Activated CD8-positive, alpha-beta T cell treated with anti-CD3 and anti-CD28 coated beads, Interleukin-2, amount 10 ng/mL, durations not matched to agents 7 days and 5 days (primary cell): ENCODE measurements at regions not wholly inside any gene's neighbourhood (a gene's known extent, or its start where the extent isn't known, plus 50 kb on each side); places are given as distances from the start of the nearest gene placed in this dataset.

Source experiments
- ATAC-seq: fragments of 150-1000 bp; cut with Tn5 transposase; one replicate; pipeline ENCODE4 v1.10.0; 2021; ENCODE audit warnings: moderate library complexity
- CTCF ChIA-PET: fragments of 350-600 bp; sonication (Branson Sonifier 250); formaldehyde crosslinking; loops from one replicate; lab custom pipeline; 2021; ENCODE audit warnings: antibody characterized with exemption; lab: Charles Lee
- POLR2A ChIA-PET: fragments of 350-600 bp; sonication (Branson Sonifier 250); formaldehyde crosslinking; loops from one replicate; lab custom pipeline; 2021; ENCODE audit warnings: antibody characterized with exemption; lab: Charles Lee
- DNase-seq: peaks from one replicate; pipeline ENCODE4 v3.0.0-alpha.2; 2020
- H3K27ac Mint-ChIP-seq: one replicate; pipeline ENCODE4 v1.8.0; 2021; ENCODE audit warnings: mild to moderate bottlenecking, mixed read lengths
- H3K27me3 Mint-ChIP-seq: one replicate; pipeline ENCODE4 v1.8.0; 2021; ENCODE audit warnings: low read depth, mixed read lengths
- H3K36me3 Mint-ChIP-seq: one replicate; pipeline ENCODE4 v1.8.0; 2021; ENCODE audit warnings: low read depth, mixed read lengths
- H3K4me1 Mint-ChIP-seq: one replicate; pipeline ENCODE4 v1.8.0; 2021; ENCODE audit warnings: low read depth, mixed read lengths
- H3K4me3 Mint-ChIP-seq: one replicate; pipeline ENCODE4 v1.8.0; 2021; ENCODE audit warnings: mild to moderate bottlenecking, mixed read lengths
- H3K9me3 Mint-ChIP-seq: one replicate; pipeline ENCODE4 v1.8.0; 2022; ENCODE audit warnings: mixed read lengths; ENCODE audit not compliant: insufficient read depth

DNA sequence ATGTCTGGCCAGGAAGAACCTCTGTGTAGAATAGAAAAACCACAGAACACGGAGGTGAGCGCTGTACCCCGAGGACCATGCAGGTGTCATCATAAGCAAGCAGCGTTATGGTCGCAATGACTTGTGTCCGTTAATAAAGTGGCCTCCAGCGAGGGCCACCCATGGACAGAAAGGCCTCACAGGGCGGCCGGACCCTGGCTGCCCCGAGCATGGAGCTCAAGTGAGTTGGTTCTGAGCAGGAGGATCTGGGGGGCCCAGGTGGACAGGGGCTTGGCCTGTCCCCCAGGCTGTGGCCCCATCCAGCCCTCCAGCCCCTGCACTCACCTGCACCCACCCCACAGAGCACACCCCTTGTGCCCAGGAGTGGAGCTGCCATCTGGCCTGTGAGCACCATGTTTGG, 133.8 kb downstream of the BRD1 start:
- DNase-seq = no peak
- peaks cover 3% of the 10 kb centered on the region for H3K9me3 Mint-ChIP-seq
- no peaks in the 10 kb centered on the region for H3K4me1 Mint-ChIP-seq
- POLR2A ChIA-PET = no interaction called here
- CTCF ChIA-PET = no interaction called here
- no peak overlapping the region for H3K27ac Mint-ChIP-seq
- ATAC-seq = no peak
- peaks cover 2% of the 10 kb centered on the region for H3K27me3 Mint-ChIP-seq
- no peaks in the 10 kb centered on the region for H3K36me3 Mint-ChIP-seq
- H3K4me3 Mint-ChIP-seq = no peak overlapping the region

DNA sequence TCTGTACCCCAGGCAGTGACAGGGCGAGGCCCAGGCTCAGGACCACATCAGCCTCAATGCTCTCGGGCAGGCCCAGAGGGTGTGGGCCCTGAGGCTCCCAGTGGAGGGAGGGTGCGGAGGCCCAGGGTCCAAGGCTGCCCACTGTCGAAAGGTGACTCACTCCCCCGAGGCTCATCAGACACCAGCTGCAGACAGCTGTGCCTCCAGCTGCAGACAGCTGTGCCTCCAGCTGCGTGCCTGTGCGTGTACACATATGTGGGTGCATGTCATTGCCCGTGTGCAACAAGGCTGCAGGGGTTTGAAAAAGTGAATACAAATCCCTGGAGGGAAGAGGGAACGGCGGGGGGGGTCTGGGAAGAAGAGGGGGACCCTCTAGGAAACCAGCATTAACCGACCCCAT, 134.3 kb downstream of the BRD1 start:
- no peaks in the 10 kb centered on the region for H3K4me1 Mint-ChIP-seq
- ATAC-seq (no peak), DNase-seq (no peak)
- ChIA-PET POLR2A (no interaction called here), CTCF (no interaction called here)
- H3K4me3 Mint-ChIP-seq = no peak overlapping the region
- peaks cover 3% of the 10 kb centered on the region for H3K9me3 Mint-ChIP-seq
- H3K27ac Mint-ChIP-seq = no peak overlapping the region
- H3K36me3 Mint-ChIP-seq = no peaks in the 10 kb centered on the region
- H3K27me3 Mint-ChIP-seq = peaks cover 2% of the 10 kb centered on the region

DNA sequence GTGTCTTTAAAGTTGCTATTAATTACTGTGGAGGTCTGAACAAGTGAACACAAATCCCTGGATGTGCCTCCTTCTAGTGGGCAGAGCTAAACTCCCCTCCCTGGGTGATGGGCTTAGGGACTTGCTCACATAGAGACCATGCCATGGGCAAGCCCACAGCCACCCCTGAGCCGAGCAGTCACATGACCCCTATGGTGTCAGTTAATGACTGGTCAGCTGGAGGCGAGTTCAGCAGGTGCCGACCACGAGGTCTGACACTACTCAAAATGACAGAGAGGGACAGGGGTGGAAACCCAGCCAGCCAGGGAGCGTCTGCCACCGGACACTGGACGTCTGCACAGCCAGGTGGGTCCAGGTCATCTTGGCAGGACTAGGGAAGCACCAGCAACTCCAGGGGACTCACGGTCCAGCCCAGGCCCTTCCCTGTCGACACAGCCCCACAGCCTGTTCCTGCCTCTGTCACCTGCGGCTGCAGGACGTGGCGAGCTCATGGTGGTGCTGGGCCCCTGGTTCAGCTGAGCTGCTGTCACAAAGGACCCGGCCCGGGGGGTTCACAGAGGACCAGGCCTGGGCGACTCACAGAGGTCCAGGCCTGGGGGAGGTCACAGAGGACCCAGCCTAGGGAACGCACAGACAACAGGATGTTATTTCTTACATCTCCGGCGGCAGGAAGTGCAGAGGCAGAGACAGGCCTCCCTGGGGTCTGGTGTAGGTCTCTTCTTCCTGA, 135.0 kb downstream of the BRD1 start:
- no peaks in the 10 kb centered on the region for H3K36me3 Mint-ChIP-seq
- peaks cover 3% of the 10 kb centered on the region for H3K9me3 Mint-ChIP-seq
- H3K27me3 Mint-ChIP-seq = peaks cover 2% of the 10 kb centered on the region
- no peak for ATAC-seq
- H3K27ac Mint-ChIP-seq = no peak overlapping the region
- ChIA-PET CTCF (no interaction called here), POLR2A (interaction anchor here (0.6 kb wide), 1 partner anchor 622 kb away, joined by 3 read pairs; no protein-coding TSS in a partner anchor)
- H3K4me1 Mint-ChIP-seq = no peaks in the 10 kb centered on the region
- no peak for DNase-seq
- no peak overlapping the region for H3K4me3 Mint-ChIP-seq

DNA sequence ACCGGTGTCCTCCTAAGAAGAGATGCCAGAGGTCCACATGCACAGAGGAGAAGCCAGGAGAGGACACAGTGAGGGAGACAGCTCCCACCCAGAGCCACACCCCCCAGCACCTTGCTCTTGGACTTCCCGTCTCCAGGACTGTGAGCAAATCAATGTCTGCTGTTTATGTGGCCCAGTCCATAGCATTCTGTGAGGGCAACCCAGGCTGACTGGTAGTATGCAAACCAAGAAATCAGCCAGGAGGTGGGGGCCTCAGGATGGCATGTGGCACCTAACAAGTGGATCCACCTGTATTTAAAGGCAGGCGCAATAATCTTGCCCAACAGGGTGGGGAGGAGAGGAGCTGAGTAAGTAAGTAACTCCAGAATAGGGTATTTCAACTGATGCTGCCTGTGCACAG, 136.4 kb downstream of the BRD1 start:
- no peak for ATAC-seq
- POLR2A ChIA-PET = no interaction called here

DNA sequence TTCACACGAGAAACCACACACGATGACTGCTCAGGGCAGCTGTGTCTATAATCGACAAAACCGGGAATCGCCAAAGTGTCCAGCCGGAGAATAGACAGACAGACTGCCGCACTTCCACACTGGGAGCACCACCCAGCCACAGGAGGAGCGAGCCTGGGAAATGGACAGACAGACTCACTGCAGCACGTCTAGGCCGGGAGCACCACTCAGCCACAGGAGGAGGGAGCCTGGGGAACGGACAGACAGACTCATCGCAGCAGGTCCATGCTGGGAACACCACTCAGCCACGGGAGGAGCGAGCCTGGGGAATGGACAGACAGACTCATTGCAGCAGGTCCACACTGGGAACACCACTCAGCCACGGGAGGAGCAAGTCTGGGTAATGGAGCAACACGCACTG, 137.2 kb downstream of the BRD1 start:
- Mint-ChIP-seq H3K36me3 (no peaks in the 10 kb centered on the region), H3K4me3 (no peak overlapping the region), H3K9me3 (no peaks in the 10 kb centered on the region), H3K27me3 (no peaks in the 10 kb centered on the region), H3K27ac (no peak overlapping the region), H3K4me1 (no peaks in the 10 kb centered on the region)
- CTCF ChIA-PET = no interaction called here
- POLR2A ChIA-PET = no interaction called here
- no peak for ATAC-seq
- no peak for DNase-seq

More for the DNA sequence above, 136.4 kb downstream of the BRD1 start:
- DNase-seq = no peak
- Mint-ChIP-seq H3K4me3 (no peak overlapping the region), H3K36me3 (no peaks in the 10 kb centered on the region), H3K9me3 (no peaks in the 10 kb centered on the region), H3K27me3 (no peaks in the 10 kb centered on the region), H3K27ac (no peak overlapping the region), H3K4me1 (no peaks in the 10 kb centered on the region)
- CTCF ChIA-PET = interaction anchor here (1.0 kb wide), 1 partner anchor 11 kb away, joined by 3 read pairs; no protein-coding TSS in a partner anchor

DNA sequence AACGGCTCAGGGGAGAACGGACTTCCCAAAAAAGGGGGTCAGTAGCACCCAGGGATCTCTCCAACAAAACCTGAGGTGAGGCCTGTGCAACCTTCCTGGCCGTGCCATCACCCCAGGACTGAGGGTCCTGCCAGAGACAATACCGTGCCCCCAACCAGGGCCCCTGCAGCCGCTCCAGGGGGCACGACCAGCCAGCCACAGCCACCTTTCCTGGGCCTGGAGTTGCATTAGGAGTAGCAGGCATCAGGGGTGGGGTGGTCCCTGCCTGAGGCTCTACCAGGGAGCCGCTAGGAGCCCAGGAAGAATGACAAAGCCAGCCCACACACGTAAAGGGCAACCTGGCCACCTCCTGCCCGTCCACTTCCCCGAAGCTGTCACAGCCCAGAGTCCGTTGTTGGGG, 137.8 kb downstream of the BRD1 start:
- DNase-seq (no peak), ATAC-seq (no peak)
- H3K36me3 Mint-ChIP-seq = no peaks in the 10 kb centered on the region
- H3K27me3 Mint-ChIP-seq = no peaks in the 10 kb centered on the region
- H3K4me1 Mint-ChIP-seq = no peaks in the 10 kb centered on the region
- no peak overlapping the region for H3K27ac Mint-ChIP-seq
- no peaks in the 10 kb centered on the region for H3K9me3 Mint-ChIP-seq
- POLR2A ChIA-PET = no interaction called here
- no peak overlapping the region for H3K4me3 Mint-ChIP-seq
- CTCF ChIA-PET = no interaction called here

DNA sequence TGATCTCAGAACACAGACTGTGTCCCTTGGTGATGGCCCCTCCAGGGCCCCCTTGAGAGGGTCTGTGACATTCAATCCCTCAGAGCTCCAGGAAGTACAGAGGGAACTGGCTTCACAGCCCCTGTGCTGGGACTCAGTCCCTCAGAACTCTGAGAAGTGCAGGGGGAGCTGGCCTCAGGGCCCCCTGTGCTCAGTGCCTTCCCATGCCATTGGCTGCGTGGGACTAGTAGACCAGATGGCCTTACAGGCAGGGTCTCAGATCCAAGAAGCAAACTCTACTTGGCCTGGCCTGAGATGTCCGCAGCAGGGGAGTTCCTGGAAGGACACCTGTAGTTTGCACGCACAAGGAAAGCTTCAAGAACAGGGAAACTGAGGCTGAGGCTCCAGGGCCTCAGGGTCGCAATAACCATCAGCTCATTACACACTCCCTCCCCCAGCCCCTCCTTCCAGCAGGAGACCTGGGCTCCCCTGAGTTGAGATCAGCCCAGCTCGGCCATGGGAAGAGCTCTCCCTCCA, 138.4 kb downstream of the BRD1 start:
- H3K27ac Mint-ChIP-seq = no peak overlapping the region
- H3K4me1 Mint-ChIP-seq = no peaks in the 10 kb centered on the region
- no peaks in the 10 kb centered on the region for H3K9me3 Mint-ChIP-seq
- POLR2A ChIA-PET = no interaction called here
- H3K4me3 Mint-ChIP-seq = no peak overlapping the region
- CTCF ChIA-PET = no interaction called here
- no peaks in the 10 kb centered on the region for H3K36me3 Mint-ChIP-seq
- ATAC-seq (no peak), DNase-seq (no peak)
- H3K27me3 Mint-ChIP-seq = no peaks in the 10 kb centered on the region

DNA sequence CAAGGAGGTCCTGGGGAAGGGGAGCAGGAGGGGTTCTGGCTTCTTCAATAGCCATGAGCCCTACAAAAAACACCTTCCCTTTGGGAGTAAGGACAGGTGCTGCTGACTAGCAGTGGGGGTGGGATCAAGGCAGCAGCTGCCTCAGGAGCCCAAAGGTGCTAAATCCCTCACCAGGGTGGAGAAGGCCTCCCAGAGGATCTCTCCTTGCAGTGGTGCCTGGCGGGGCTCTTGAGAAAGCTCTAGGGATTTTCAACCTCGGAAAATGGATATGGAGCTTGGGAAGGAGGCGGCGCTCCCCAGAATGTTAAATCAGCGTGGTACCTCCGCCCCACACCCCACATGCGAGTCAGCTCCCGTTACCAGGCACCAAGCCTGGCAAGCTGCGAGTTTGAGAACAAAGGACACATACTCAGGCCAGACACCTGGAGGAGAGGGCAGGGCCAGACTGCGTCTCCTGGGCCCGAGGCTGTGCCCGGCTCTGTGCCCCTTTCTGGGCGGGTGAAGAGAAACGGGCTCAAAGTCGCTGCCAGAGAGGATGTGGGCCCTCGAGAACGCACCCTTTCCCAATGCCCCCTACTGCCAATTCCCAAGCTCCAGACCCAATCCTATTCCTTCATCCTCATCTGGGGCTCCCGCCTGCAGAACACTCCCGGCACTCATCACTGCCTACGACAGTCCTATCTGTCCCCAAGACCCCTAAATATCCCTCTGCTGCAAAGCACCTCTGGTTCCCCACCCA, 139.0 kb downstream of the BRD1 start:
- ChIA-PET CTCF (no interaction called here), POLR2A (no interaction called here)
- DNase-seq = no peak
- ATAC-seq = no peak
- Mint-ChIP-seq H3K4me3 (no peak overlapping the region), H3K9me3 (no peaks in the 10 kb centered on the region), H3K36me3 (no peaks in the 10 kb centered on the region), H3K27ac (no peak overlapping the region), H3K4me1 (no peaks in the 10 kb centered on the region), H3K27me3 (no peaks in the 10 kb centered on the region)

DNA sequence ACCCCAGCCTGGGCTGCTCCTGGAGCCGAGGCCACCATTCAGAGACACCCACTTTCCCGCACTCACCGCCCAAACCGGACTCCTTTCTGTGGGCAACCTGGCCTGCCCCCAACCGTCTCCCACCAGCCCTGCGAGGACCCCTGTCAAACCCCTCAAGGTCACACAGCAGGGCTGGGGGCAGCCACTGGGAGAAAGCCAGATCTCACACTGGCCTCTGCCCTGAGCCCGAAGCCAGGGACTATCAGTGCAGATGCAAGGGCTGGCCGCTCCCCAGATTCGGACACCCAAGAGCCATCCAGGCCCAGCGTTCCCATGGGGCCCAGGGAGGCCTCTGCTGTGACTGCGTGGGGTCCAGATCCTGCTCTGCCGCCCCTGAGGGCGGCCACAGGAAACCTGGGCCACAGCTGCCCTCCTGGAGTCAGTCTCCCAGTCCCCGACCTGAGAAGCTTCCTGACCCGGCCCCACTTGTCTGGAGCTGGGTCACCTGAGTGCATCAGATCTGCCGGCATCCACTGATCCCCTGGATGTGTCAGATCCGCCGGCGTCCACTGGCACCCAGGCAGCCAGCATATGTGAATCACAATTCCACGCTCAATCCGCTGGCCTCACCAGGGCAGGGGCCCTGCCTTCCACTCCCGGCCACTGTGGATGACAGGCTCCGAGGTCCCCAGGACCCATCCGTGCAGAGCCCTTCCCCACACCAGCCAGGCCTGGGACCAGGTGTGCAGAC, 139.7 kb downstream of the BRD1 start:
- H3K36me3 Mint-ChIP-seq = no peaks in the 10 kb centered on the region
- DNase-seq (no peak), ATAC-seq (no peak)
- H3K9me3 Mint-ChIP-seq = no peaks in the 10 kb centered on the region
- no peak overlapping the region for H3K27ac Mint-ChIP-seq
- ChIA-PET CTCF (no interaction called here), POLR2A (no interaction called here)
- H3K4me1 Mint-ChIP-seq = no peaks in the 10 kb centered on the region
- peaks cover 4% of the 10 kb centered on the region for H3K27me3 Mint-ChIP-seq
- no peak overlapping the region for H3K4me3 Mint-ChIP-seq

DNA sequence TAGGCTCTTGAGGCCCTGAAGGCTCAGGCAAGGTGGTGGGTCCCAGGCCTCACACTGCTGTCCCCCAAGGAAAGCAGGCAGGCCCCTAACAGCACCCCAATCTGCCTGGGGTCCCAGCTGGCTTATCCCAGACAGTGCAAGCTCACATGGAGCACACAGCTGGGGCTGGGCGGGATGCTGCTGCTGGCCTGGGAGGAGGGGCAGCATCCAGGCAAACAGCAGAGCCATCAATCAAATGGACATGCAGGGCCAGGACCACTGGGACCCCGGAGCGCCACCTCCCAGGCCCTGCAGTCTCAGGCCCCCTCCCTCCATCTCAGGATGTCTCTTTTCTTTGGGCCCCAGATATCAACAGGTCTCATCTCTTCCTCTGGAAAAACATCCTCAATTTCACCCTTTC, 140.3 kb downstream of the BRD1 start:
- POLR2A ChIA-PET = no interaction called here

DNA sequence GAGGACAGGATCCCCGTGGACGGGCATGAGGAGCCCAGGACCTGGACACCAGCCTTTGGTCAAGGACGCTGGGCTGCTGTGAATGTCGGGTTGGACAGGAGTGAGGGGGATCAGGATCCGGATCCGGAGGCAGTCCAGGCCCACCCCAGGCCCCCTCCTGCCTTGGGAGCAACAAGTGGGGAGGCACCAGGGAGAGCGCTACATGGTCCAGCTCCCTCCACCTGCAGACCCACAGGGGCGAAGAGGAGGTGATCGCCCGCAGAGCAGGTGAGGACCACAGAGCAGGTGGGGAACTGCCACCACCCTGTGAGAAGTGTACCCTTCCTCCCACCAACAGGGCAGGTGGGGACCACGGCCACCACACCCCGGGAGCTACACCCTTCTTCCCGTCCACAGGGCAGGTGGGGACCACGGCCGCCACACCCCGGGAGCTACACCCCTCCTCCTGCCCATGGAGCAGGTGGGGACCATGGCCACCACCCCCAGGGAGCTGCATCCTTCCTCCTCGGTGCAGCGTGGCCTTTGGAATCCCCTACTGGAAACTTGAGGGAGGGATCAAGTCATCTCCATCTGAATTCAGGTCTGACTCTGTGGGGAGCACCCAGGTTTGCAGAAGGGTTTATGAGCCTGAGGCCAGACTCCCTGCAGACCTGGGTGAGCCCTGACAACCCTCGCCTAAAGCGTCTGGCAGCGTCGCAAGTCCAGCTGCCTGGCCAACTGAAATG, 141.0 kb downstream of the BRD1 start:
- ChIA-PET POLR2A (no interaction called here), CTCF (interaction anchor here (0.7 kb wide), 1 partner anchor 341 kb away, joined by 3 read pairs; no protein-coding TSS in a partner anchor)
- no peaks in the 10 kb centered on the region for H3K4me1 Mint-ChIP-seq
- peaks cover 12% of the 10 kb centered on the region for H3K27me3 Mint-ChIP-seq
- no peaks in the 10 kb centered on the region for H3K9me3 Mint-ChIP-seq
- H3K4me3 Mint-ChIP-seq = no peak overlapping the region
- H3K36me3 Mint-ChIP-seq = no peaks in the 10 kb centered on the region
- DNase-seq (no peak), ATAC-seq (no peak)
- no peak overlapping the region for H3K27ac Mint-ChIP-seq

More for the DNA sequence above, 140.3 kb downstream of the BRD1 start:
- peaks cover 9% of the 10 kb centered on the region for H3K27me3 Mint-ChIP-seq
- H3K27ac Mint-ChIP-seq = no peak overlapping the region
- no peaks in the 10 kb centered on the region for H3K36me3 Mint-ChIP-seq
- H3K4me1 Mint-ChIP-seq = no peaks in the 10 kb centered on the region
- H3K9me3 Mint-ChIP-seq = no peaks in the 10 kb centered on the region
- no peak overlapping the region for H3K4me3 Mint-ChIP-seq
- DNase-seq = no peak
- ATAC-seq = no peak
- CTCF ChIA-PET = interaction anchor here (0.7 kb wide), 1 partner anchor 340 kb away, joined by 3 read pairs; no protein-coding TSS in a partner anchor
